Stomach (tissue), 8 donors: ENCODE measurements at regions not wholly inside any gene's neighbourhood (a gene's known extent, or its start where the extent isn't known, plus 50 kb on each side); places are given as distances from the start of the nearest gene placed in this dataset.
A peak's percentile ranks its signal among the peaks of the same experiment; 100 is the strongest.

Experiments
- DNase-seq, 2 donors: peaks; one replicate each; pipeline versions ENCODE4 v3.0.0 to v3.0.0-alpha.2; 2013 to 2019
- H3K27ac ChIP-seq, 5 donors: fragments of 200-600 bp in 4 of 5; sonication (generic) in 4 of 5; one replicate each; pipeline ENCODE4 v1.5.1; 2013 to 2019; ENCODE audit warnings: mild to moderate bottlenecking in 1 of 5, moderate library complexity in 1 of 5
- H3K27me3 ChIP-seq, 3 donors: fragments of 200-600 bp; sonication (generic); one replicate each; pipeline ENCODE4 v1.5.1; 2017 to 2019; ENCODE audit warnings: mixed run types in 1 of 3
- H3K36me3 ChIP-seq, 4 donors: fragments of 200-600 bp; sonication (generic); 1 replicate in 3 of 4; 2 replicates in 1 of 4; pipeline ENCODE4 v1.5.1; 2016 to 2019
- H3K4me1 ChIP-seq, 4 donors: fragments of 200-600 bp; sonication (generic); one replicate each; pipeline ENCODE4 v1.5.1; 2016 to 2019
- H3K4me3 ChIP-seq, 4 donors: fragments of 200-600 bp; sonication (generic) in 3 of 4; one replicate each; pipeline ENCODE4 v1.5.1; 2016 to 2019; ENCODE audit warnings: mild to moderate bottlenecking in 1 of 4
- H3K9me3 ChIP-seq, 4 donors: fragments of 200-600 bp; sonication (generic); one replicate each; pipeline ENCODE4 v1.5.1; 2016 to 2019
- EP300 ChIP-seq: sonication (generic); formaldehyde crosslinking; IDR thresholded peaks from one replicate; pipeline ENCODE4 v1.6.1; 2017; ENCODE audit warnings: antibody characterized with exemption
- POLR2A ChIP-seq, 4 donors: fragments of 450-650 bp; IDR thresholded peaks; one replicate each; pipeline ENCODE4 v1.6.1; 2016; ENCODE audit warnings: antibody characterized with exemption in 4 of 4, control low read depth in 2 of 4, mild to moderate bottlenecking in 1 of 4, moderate library complexity in 1 of 4
- POLR2AphosphoS5 ChIP-seq, 3 donors: sonication (generic); formaldehyde crosslinking; IDR thresholded peaks; one replicate each; pipeline ENCODE4 v1.6.1; 2016; ENCODE audit warnings: antibody characterized with exemption in 3 of 3
- WGBS, 5 donors: extraction: QIAGEN DNeasy Blood & Tissue Kit in 3 of 5; methylation state at CpG; one replicate each; pipeline versions ENCODE4 v1.1.5 to v1.1.7; 2013 to 2018; 5-methylcytosine and 5-hydroxymethylcytosine counted together
- intact Hi-C: fragments of 100-400 bp; cut with DNase I; formaldehyde crosslinking; loops from one replicate; pipeline ENCODE4 v1.15.1; 2023; ENCODE audit warnings: low total_unique reads
- TF ChIP-seq, protein P1 (sequence below), 7 experiments: fragments of 450-650 bp in 4 of 7; fragments of 200-600 bp in 3 of 7; sonication (generic) in 3 of 7; IDR thresholded peaks; one replicate each; pipeline ENCODE4 v1.5.1; 2016 to 2019; ENCODE audit warnings: antibody characterized with exemption in 7 of 7, control low read depth in 2 of 7, mild to moderate bottlenecking in 1 of 7
- donor health status: healthy with polysubstance abuse.
- donor health status: Bipolar disorder and iron deficiency.
- donor health status: healthy.

DNA sequence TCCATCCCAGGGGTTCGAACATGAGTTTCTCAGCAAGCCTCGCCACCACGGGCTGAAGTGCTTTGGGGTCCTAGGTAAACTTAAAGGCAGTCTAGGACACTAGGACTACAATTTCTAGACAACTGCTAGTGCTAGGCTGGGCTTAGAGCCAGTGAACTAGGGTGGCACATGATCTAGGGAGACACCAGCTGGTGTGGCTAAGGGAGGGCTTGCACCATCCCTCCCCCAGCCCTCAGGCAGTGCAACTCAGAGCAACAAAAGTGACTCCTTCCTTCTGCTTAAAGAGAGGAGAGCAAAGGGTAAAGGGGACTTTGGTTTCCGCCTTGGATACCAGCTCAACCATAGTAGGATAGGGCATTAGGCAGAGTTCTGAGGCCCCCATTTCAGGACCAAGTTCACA is 162.5 kb upstream of the AFF2 start:
- intact Hi-C loops: no loop called here

DNA sequence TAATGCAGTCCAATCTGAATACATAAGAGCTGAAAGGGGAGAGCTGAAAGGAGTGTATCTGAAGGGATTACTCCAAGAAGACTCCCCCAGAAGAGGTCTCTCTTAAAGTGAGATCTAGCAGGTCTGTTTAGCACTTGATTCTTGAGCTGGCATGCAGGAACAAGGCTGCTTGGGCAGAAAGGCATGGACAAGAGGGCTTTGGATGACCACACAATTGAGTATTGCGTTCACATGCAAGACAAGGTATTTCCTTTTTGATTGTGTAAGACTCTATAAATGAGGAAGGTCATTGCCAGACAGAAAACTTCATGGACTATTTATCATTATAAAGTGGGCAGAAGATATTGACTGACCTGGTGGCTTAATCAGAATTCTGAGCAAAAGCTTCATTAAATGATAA is 145.5 kb upstream of the AFF2 start:
- Histone ChIP-seq H3K36me3 (no peaks in the 10 kb centered on the region), H3K27ac (no peak overlapping the region), H3K4me1 (no peaks in the 10 kb centered on the region), H3K4me3 (no peak overlapping the region), H3K27me3 (no peaks in the 10 kb centered on the region), H3K9me3 (no peaks in the 10 kb centered on the region)
- intact Hi-C loops: no loop called here
- TF ChIP-seq, protein P1, sequence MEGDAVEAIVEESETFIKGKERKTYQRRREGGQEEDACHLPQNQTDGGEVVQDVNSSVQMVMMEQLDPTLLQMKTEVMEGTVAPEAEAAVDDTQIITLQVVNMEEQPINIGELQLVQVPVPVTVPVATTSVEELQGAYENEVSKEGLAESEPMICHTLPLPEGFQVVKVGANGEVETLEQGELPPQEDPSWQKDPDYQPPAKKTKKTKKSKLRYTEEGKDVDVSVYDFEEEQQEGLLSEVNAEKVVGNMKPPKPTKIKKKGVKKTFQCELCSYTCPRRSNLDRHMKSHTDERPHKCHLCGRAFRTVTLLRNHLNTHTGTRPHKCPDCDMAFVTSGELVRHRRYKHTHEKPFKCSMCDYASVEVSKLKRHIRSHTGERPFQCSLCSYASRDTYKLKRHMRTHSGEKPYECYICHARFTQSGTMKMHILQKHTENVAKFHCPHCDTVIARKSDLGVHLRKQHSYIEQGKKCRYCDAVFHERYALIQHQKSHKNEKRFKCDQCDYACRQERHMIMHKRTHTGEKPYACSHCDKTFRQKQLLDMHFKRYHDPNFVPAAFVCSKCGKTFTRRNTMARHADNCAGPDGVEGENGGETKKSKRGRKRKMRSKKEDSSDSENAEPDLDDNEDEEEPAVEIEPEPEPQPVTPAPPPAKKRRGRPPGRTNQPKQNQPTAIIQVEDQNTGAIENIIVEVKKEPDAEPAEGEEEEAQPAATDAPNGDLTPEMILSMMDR (IDR thresholded peaks at IDR 0.05): no peak
- no peak for TF ChIP-seq POLR2AphosphoS5 (IDR thresholded peaks at IDR 0.05)
- no peak for TF ChIP-seq POLR2A (IDR thresholded peaks at IDR 0.05)
- no peak for TF ChIP-seq EP300
- no peak for DNase-seq
- WGBS, 5 donors: 57 to 75% (median 66%) methylated on average over 1 of the region's 1 CpG

More for the DNA sequence above, 162.5 kb upstream of the AFF2 start:
- no peaks in the 10 kb centered on the region for H3K9me3 ChIP-seq
- TF ChIP-seq POLR2AphosphoS5 (IDR thresholded peaks at IDR 0.05): no peak
- no peak for TF ChIP-seq POLR2A (IDR thresholded peaks at IDR 0.05)
- TF ChIP-seq, protein P1 (IDR thresholded peaks at IDR 0.05): no peak
- no peak for TF ChIP-seq EP300
- no peaks in the 10 kb centered on the region for H3K36me3 ChIP-seq
- no peaks in the 10 kb centered on the region for H3K4me1 ChIP-seq
- DNase-seq: no peak
- no peak overlapping the region for H3K27ac ChIP-seq
- WGBS, 5 donors: 80 to 100% (median 90%) methylated on average over 4 of the region's 4 CpGs
- H3K4me3 ChIP-seq: no peak overlapping the region
- H3K27me3 ChIP-seq: no peaks in the 10 kb centered on the region

GRCh38 chrX:148361641-148362040 is 138.8 kb upstream of the AFF2 start:
- Histone ChIP-seq H3K36me3 (no peaks in the 10 kb centered on the region), H3K4me1 (no peaks in the 10 kb centered on the region), H3K9me3 (no peaks in the 10 kb centered on the region), H3K4me3 (no peak overlapping the region), H3K27ac (no peak overlapping the region), H3K27me3 (no peaks in the 10 kb centered on the region)
- TF ChIP-seq POLR2A (IDR thresholded peaks at IDR 0.05) (no peak), POLR2AphosphoS5 (IDR thresholded peaks at IDR 0.05) (no peak), EP300 (no peak)
- TF ChIP-seq, protein P1 (IDR thresholded peaks at IDR 0.05): no peak
- no peak for DNase-seq
- intact Hi-C loops: no loop called here

DNA sequence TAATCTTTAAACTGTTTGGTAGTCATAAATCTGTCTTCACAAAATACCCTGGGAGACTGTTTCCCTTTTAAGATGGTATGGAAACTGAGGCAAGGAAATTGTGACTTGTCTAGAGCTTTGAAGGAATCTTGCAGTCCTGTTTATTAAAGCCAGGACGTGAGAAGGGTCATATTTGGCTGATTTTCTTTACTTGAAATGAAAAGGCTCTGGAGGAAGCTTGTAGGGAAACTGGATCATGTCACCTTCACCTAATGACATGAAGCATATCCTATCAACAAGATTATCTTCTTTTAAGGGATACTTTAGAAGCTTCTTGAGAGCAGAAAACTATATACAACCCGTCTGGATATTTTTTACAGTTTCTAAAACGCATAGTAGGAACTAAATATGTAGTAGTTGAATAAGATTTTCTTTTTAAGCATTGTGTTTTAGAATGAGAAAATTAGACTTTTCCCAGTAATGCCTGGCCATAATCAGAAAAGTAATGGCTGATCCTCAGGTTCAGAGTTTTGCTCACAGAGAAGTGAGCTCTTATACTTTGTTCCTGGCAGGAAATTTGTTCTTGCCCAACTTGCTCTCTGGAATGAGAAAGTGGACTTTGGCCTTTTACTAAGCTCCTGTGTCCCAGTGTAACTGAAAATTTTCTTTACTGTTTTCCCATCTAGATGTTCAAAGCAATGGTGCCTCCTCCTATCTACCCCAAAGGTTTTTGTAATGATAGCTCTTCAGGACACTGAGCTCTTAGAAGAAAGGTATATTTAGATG is 136.8 kb upstream of the AFF2 start:
- Histone ChIP-seq H3K27me3 (no peaks in the 10 kb centered on the region), H3K4me1 (no peaks in the 10 kb centered on the region), H3K9me3 (no peaks in the 10 kb centered on the region), H3K27ac (no peak overlapping the region), H3K4me3 (no peak overlapping the region), H3K36me3 (no peaks in the 10 kb centered on the region)
- TF ChIP-seq EP300: no peak
- no peak for TF ChIP-seq POLR2AphosphoS5 (IDR thresholded peaks at IDR 0.05)
- no peak for TF ChIP-seq POLR2A (IDR thresholded peaks at IDR 0.05)
- TF ChIP-seq, protein P1 (IDR thresholded peaks at IDR 0.05): no peak
- intact Hi-C loops: no loop called here
- WGBS, 5 donors: 44 to 73% (median 50%) methylated on average over 3 of the region's 3 CpGs
- peak in 1 of 2 donors; percentile 31 for DNase-seq
